HEK293 (cell line): ENCODE measurements at regions not wholly inside any gene's neighbourhood (a gene's known extent, or its start where the extent isn't known, plus 50 kb on each side); places are given as distances from the start of the nearest gene placed in this dataset.

Experiments used
- CTCF ChIA-PET: fragments of 350-600 bp; formaldehyde crosslinking; extraction: SDS; loops from one replicate; lab custom pipeline; 2021; ENCODE audit warnings: antibody characterized with exemption; lab: Yijun Ruan, JAX
- POLR2A ChIA-PET: fragments of 300-600 bp; formaldehyde crosslinking; extraction: SDS; loops from one replicate; lab custom pipeline; 2020; ENCODE audit warnings: antibody characterized with exemption, inconsistent platforms; lab: Yijun Ruan, JAX
- H3K27ac ChIP-seq: fragments of 200-500 bp; sonication (Bioruptor generic); 2 replicates; pipeline ENCODE4 v1.5.1; 2014; ENCODE audit warnings: low read depth, low read length, control low read depth, inconsistent platforms; ENCODE audit errors: extremely low read depth
- H3K36me3 ChIP-seq, 2 experiments: fragments of 200-500 bp in 1 of 2; sonication (Bioruptor generic) in 1 of 2; 1 replicate in 1 of 2; 2 replicates in 1 of 2; pipeline ENCODE4 v1.5.1; 2014 to 2017; ENCODE audit warnings: inconsistent platforms in 2 of 2, low read length in 2 of 2; ENCODE audit not compliant: control insufficient read depth in 2 of 2, insufficient read depth in 1 of 2
- H3K4me1 ChIP-seq: fragments of 200-500 bp; sonication (Bioruptor generic); 2 replicates; pipeline ENCODE4 v1.5.1; 2014; ENCODE audit warnings: mild to moderate bottlenecking, low read length, inconsistent platforms; ENCODE audit not compliant: control insufficient read depth, insufficient read depth
- H3K4me3 ChIP-seq: 2 replicates; pipeline ENCODE4 v1.5.1; 2011; ENCODE audit warnings: low read depth, mild to moderate bottlenecking, control low read depth, low read length, moderate library complexity
- H3K9me3 ChIP-seq: fragments of 200-500 bp; sonication (Bioruptor generic); 2 replicates; pipeline ENCODE4 v1.5.1; 2014; ENCODE audit warnings: low read depth, low read length, inconsistent platforms; ENCODE audit not compliant: control insufficient read depth, insufficient read depth
- GLIS1 ChIP-seq: fragments of 450-650 bp; formaldehyde crosslinking; IDR thresholded peaks from 2 replicates; pipeline ENCODE4 v1.5.1; 2016; ENCODE audit warnings: missing biosample characterization, missing genetic modification characterization
- MYNN ChIP-seq: fragments of 450-650 bp; formaldehyde crosslinking; IDR thresholded peaks from 2 replicates; pipeline ENCODE4 v1.5.1; 2016; ENCODE audit warnings: missing biosample characterization, missing genetic modification characterization, borderline replicate concordance
- REPIN1 ChIP-seq: fragments of 450-650 bp; formaldehyde crosslinking; IDR thresholded peaks from 2 replicates; pipeline ENCODE4 v1.5.1; 2017; ENCODE audit warnings: missing biosample characterization, missing genetic modification characterization, low read depth
- ZBTB7A ChIP-seq: fragments of 450-650 bp; formaldehyde crosslinking; IDR thresholded peaks from 2 replicates; pipeline ENCODE4 v1.5.1; 2016; ENCODE audit warnings: low read depth, missing biosample characterization, missing genetic modification characterization
- ZFP37 ChIP-seq: fragments of 450-650 bp; formaldehyde crosslinking; IDR thresholded peaks from 2 replicates; pipeline ENCODE4 v1.5.1; 2016; ENCODE audit warnings: missing biosample characterization, missing genetic modification characterization
- ZNF121 ChIP-seq: fragments of 450-650 bp; formaldehyde crosslinking; IDR thresholded peaks from 2 replicates; pipeline ENCODE4 v1.5.1; 2016; ENCODE audit warnings: missing biosample characterization, missing genetic modification characterization
- ZNF157 ChIP-seq: fragments of 450-650 bp; formaldehyde crosslinking; IDR thresholded peaks from 2 replicates; pipeline ENCODE4 v1.5.1; 2016; ENCODE audit warnings: missing biosample characterization, missing genetic modification characterization
- ZNF530 ChIP-seq: fragments of 450-650 bp; formaldehyde crosslinking; IDR thresholded peaks from 2 replicates; pipeline ENCODE4 v1.5.1; 2016; ENCODE audit warnings: low read depth, missing biosample characterization, missing genetic modification characterization
- ZNF585B ChIP-seq: fragments of 450-650 bp; formaldehyde crosslinking; IDR thresholded peaks from 2 replicates; pipeline ENCODE4 v1.5.1; 2016; ENCODE audit warnings: missing biosample characterization, missing genetic modification characterization
- ZNF600 ChIP-seq: fragments of 450-650 bp; formaldehyde crosslinking; IDR thresholded peaks from 2 replicates; pipeline ENCODE4 v1.5.1; 2016; ENCODE audit warnings: missing biosample characterization, missing genetic modification characterization
- ZNF777 ChIP-seq: fragments of 450-650 bp; formaldehyde crosslinking; IDR thresholded peaks from 2 replicates; pipeline ENCODE4 v1.5.1; 2017; ENCODE audit warnings: missing biosample characterization, missing genetic modification characterization, borderline replicate concordance
- TF ChIP-seq, protein P1 (sequence below): fragments of 450-650 bp; formaldehyde crosslinking; conservative IDR thresholded peaks from 2 replicates; pipeline ENCODE4 v1.5.1; 2016; ENCODE audit warnings: low read depth, missing biosample characterization, missing genetic modification characterization
- TF ChIP-seq, protein P2 (sequence below): fragments of 450-650 bp; formaldehyde crosslinking; IDR thresholded peaks from 2 replicates; pipeline ENCODE4 v1.5.1; 2016; ENCODE audit warnings: missing biosample characterization, missing genetic modification characterization
- TF ChIP-seq, protein P3 (sequence below): IDR thresholded peaks from 2 replicates; pipeline ENCODE4 v1.6.1; 2011; ENCODE audit warnings: mild to moderate bottlenecking, low read depth, low read length, borderline replicate concordance
- TF ChIP-seq, protein P4 (sequence below): fragments of 450-650 bp; formaldehyde crosslinking; IDR thresholded peaks from 2 replicates; pipeline ENCODE4 v1.5.1; 2016; ENCODE audit warnings: missing biosample characterization, missing genetic modification characterization
- TF ChIP-seq, protein P5 (sequence below): fragments of 450-650 bp; formaldehyde crosslinking; IDR thresholded peaks from 2 replicates; pipeline ENCODE4 v1.5.1; 2016; ENCODE audit warnings: missing biosample characterization, missing genetic modification characterization
- TF ChIP-seq, protein P6 (sequence below): fragments of 450-650 bp; formaldehyde crosslinking; IDR thresholded peaks from 2 replicates; pipeline ENCODE4 v1.5.1; 2016; ENCODE audit warnings: missing biosample characterization, missing genetic modification characterization, borderline replicate concordance

DNA sequence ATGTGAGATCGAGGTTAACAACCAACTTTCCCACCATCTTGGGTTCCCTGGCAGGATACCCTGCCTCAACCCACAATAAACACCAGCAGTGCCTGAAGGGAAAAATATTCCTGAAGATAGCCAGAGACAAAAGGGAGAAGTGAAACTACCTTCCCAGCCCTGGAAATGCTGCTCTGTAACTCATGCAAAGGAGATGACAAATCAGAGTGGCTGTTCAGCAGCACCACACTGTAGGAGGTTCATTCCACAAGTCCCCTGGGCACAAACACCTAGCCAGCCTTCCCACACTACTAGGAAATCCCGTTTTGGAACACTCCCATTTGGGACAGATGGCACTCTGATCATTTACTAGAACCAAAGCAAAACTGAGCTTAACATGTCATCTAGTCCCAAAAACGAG is 190.7 kb upstream of the RBBP8 start:
- Histone ChIP-seq H3K9me3 (no peaks in the 10 kb centered on the region), H3K36me3 (no peaks in the 10 kb centered on the region), H3K4me1 (no peaks in the 10 kb centered on the region), H3K4me3 (no peak overlapping the region), H3K27ac (no peak overlapping the region)
- POLR2A ChIA-PET: no interaction called here
- TF ChIP-seq, protein P1, sequence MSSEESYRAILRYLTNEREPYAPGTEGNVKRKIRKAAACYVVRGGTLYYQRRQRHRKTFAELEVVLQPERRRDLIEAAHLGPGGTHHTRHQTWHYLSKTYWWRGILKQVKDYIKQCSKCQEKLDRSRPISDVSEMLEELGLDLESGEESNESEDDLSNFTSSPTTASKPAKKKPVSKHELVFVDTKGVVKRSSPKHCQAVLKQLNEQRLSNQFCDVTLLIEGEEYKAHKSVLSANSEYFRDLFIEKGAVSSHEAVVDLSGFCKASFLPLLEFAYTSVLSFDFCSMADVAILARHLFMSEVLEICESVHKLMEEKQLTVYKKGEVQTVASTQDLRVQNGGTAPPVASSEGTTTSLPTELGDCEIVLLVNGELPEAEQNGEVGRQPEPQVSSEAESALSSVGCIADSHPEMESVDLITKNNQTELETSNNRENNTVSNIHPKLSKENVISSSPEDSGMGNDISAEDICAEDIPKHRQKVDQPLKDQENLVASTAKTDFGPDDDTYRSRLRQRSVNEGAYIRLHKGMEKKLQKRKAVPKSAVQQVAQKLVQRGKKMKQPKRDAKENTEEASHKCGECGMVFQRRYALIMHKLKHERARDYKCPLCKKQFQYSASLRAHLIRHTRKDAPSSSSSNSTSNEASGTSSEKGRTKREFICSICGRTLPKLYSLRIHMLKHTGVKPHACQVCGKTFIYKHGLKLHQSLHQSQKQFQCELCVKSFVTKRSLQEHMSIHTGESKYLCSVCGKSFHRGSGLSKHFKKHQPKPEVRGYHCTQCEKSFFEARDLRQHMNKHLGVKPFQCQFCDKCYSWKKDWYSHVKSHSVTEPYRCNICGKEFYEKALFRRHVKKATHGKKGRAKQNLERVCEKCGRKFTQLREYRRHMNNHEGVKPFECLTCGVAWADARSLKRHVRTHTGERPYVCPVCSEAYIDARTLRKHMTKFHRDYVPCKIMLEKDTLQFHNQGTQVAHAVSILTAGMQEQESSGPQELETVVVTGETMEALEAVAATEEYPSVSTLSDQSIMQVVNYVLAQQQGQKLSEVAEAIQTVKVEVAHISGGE (tag by site-specific recombination): no peak
- TF ChIP-seq ZNF600 (tag by site-specific recombination) (no peak), ZNF530 (no peak), GLIS1 (tag by site-specific recombination) (peak; percentile 12; the same call in 1 of the 2 replicates)
- CTCF ChIA-PET: no interaction called here

DNA sequence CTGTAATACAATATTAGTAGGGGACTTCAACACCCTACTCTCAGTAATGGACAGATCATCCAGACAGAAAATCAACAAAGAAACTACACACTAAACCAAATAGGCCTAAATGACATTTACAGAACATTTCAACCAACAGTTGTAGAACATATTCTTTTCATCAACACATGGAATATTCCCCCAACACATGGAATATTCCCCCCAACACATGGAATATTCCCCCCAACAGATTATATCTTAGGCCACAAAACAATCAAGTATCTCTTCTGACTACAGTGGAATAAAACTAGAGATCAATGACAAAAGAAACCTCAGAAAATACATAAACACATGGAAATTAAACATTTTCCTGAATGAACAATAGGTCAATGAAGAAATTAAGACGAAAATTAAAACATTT is 187.2 kb upstream of the RBBP8 start:
- TF ChIP-seq MYNN (tag by site-specific recombination): no peak
- TF ChIP-seq, protein P2, sequence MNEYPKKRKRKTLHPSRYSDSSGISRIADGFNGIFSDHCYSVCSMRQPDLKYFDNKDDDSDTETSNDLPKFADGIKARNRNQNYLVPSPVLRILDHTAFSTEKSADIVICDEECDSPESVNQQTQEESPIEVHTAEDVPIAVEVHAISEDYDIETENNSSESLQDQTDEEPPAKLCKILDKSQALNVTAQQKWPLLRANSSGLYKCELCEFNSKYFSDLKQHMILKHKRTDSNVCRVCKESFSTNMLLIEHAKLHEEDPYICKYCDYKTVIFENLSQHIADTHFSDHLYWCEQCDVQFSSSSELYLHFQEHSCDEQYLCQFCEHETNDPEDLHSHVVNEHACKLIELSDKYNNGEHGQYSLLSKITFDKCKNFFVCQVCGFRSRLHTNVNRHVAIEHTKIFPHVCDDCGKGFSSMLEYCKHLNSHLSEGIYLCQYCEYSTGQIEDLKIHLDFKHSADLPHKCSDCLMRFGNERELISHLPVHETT (tag by site-specific recombination): no peak
- TF ChIP-seq ZNF121: no peak
- no peak for TF ChIP-seq ZNF585B
- TF ChIP-seq, protein P3, sequence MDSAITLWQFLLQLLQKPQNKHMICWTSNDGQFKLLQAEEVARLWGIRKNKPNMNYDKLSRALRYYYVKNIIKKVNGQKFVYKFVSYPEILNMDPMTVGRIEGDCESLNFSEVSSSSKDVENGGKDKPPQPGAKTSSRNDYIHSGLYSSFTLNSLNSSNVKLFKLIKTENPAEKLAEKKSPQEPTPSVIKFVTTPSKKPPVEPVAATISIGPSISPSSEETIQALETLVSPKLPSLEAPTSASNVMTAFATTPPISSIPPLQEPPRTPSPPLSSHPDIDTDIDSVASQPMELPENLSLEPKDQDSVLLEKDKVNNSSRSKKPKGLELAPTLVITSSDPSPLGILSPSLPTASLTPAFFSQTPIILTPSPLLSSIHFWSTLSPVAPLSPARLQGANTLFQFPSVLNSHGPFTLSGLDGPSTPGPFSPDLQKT: no peak
- TF ChIP-seq, protein P4, sequence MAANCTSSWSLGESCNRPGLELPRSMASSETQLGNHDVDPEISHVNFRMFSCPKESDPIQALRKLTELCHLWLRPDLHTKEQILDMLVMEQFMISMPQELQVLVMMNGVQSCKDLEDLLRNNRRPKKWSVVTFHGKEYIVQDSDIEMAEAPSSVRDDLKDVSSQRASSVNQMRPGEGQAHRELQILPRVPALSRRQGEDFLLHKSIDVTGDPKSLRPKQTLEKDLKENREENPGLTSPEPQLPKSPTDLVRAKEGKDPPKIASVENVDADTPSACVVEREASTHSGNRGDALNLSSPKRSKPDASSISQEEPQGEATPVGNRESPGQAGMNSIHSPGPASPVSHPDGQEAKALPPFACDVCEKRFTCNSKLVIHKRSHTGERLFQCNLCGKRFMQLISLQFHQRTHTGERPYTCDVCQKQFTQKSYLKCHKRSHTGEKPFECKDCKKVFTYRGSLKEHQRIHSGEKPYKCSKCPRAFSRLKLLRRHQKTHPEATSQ (tag by site-specific recombination): no peak
- TF ChIP-seq ZBTB7A: no peak
- TF ChIP-seq, all 188 proteins: peak for 0
- Histone ChIP-seq H3K4me1 (no peaks in the 10 kb centered on the region), H3K27ac (no peak overlapping the region), H3K4me3 (no peak overlapping the region), H3K9me3 (no peaks in the 10 kb centered on the region), H3K36me3 (no peaks in the 10 kb centered on the region)
- ChIA-PET POLR2A (no interaction called here), CTCF (interaction anchor here (0.6 kb wide), 1 partner anchor 513 kb away, joined by 3 read pairs; no protein-coding TSS in a partner anchor)

DNA sequence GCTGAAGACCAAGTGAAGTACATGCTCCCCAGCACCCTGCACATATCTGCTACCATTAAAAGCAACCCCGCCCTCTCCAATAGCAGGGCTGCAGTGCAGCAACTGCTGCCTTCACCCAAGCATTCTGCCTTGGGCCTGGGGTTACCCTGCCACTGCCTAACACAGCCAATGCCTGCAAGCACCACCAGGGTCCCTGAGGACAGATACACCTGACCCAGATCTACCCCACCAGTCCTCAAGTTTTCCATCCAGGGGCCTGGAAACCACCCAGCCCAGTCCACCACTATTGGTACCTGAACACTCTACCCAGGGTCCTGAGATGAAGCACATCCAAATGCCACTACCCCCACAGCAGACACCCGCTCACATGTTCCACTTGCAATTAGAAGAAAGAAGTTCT is 181.1 kb upstream of the RBBP8 start:
- Histone ChIP-seq H3K36me3 (no peaks in the 10 kb centered on the region), H3K4me3 (no peak overlapping the region), H3K9me3 (no peaks in the 10 kb centered on the region), H3K4me1 (no peaks in the 10 kb centered on the region), H3K27ac (no peak overlapping the region)
- ChIA-PET CTCF (no interaction called here), POLR2A (no interaction called here)
- TF ChIP-seq ZNF777 (tag by site-specific recombination): no peak
- TF ChIP-seq, protein P5, sequence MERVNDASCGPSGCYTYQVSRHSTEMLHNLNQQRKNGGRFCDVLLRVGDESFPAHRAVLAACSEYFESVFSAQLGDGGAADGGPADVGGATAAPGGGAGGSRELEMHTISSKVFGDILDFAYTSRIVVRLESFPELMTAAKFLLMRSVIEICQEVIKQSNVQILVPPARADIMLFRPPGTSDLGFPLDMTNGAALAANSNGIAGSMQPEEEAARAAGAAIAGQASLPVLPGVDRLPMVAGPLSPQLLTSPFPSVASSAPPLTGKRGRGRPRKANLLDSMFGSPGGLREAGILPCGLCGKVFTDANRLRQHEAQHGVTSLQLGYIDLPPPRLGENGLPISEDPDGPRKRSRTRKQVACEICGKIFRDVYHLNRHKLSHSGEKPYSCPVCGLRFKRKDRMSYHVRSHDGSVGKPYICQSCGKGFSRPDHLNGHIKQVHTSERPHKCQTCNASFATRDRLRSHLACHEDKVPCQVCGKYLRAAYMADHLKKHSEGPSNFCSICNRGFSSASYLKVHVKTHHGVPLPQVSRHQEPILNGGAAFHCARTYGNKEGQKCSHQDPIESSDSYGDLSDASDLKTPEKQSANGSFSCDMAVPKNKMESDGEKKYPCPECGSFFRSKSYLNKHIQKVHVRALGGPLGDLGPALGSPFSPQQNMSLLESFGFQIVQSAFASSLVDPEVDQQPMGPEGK (tag by site-specific recombination): no peak
- no peak for TF ChIP-seq ZNF157 (tag by site-specific recombination)
- TF ChIP-seq, protein P6, sequence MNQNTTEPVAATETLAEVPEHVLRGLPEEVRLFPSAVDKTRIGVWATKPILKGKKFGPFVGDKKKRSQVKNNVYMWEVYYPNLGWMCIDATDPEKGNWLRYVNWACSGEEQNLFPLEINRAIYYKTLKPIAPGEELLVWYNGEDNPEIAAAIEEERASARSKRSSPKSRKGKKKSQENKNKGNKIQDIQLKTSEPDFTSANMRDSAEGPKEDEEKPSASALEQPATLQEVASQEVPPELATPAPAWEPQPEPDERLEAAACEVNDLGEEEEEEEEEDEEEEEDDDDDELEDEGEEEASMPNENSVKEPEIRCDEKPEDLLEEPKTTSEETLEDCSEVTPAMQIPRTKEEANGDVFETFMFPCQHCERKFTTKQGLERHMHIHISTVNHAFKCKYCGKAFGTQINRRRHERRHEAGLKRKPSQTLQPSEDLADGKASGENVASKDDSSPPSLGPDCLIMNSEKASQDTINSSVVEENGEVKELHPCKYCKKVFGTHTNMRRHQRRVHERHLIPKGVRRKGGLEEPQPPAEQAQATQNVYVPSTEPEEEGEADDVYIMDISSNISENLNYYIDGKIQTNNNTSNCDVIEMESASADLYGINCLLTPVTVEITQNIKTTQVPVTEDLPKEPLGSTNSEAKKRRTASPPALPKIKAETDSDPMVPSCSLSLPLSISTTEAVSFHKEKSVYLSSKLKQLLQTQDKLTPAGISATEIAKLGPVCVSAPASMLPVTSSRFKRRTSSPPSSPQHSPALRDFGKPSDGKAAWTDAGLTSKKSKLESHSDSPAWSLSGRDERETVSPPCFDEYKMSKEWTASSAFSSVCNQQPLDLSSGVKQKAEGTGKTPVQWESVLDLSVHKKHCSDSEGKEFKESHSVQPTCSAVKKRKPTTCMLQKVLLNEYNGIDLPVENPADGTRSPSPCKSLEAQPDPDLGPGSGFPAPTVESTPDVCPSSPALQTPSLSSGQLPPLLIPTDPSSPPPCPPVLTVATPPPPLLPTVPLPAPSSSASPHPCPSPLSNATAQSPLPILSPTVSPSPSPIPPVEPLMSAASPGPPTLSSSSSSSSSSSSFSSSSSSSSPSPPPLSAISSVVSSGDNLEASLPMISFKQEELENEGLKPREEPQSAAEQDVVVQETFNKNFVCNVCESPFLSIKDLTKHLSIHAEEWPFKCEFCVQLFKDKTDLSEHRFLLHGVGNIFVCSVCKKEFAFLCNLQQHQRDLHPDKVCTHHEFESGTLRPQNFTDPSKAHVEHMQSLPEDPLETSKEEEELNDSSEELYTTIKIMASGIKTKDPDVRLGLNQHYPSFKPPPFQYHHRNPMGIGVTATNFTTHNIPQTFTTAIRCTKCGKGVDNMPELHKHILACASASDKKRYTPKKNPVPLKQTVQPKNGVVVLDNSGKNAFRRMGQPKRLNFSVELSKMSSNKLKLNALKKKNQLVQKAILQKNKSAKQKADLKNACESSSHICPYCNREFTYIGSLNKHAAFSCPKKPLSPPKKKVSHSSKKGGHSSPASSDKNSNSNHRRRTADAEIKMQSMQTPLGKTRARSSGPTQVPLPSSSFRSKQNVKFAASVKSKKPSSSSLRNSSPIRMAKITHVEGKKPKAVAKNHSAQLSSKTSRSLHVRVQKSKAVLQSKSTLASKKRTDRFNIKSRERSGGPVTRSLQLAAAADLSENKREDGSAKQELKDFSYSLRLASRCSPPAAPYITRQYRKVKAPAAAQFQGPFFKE: no peak
- no peak for TF ChIP-seq REPIN1 (tag by site-specific recombination)
- TF ChIP-seq ZFP37 (tag by site-specific recombination): no peak
